H54 (cell line): ENCODE measurements at regions not wholly inside any gene's neighbourhood (a gene's known extent, or its start where the extent isn't known, plus 50 kb on each side); places are given as distances from the start of the nearest gene placed in this dataset.
"Not testable (repeated sequence)": the region's sequence is repeated elsewhere in the genome, so short reads cannot be mapped to it uniquely, and the experiment has no call there.

Experiments
- DNase-seq: peaks from one replicate; pipeline ENCODE4 v3.0.0; 2011; ENCODE audit warnings: low spot score, mixed read lengths; ENCODE audit not compliant: insufficient read length
- FAIRE-seq: peaks from 3 replicates; lab custom pipeline; 2011; peaks lifted over from hg19 to GRCh38; lab: Jason Lieb, UNC
- POLR2A ChIP-seq: IDR thresholded peaks from 2 replicates; pipeline ENCODE4 v1.6.1; 2011; ENCODE audit warnings: low read depth, mild to moderate bottlenecking, low read length

DNA sequence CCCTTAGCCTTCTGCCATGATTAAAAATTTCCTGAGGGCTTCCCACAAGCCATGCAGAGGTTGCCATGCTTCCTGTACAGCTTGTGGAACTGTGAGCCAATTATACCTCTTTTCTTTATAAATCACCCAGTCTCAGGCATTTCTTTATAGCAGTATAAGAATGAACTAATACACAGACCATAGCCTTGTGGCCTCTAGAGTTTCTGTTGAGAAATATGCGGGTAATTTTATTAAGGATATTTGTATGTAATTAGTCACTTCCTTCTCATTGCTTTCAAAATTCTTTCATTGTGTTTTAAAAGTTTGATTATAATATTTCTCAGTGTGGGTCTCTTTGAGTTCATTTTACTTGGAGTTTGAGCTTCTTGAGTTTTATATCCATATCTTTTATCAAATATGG is 484.9 kb downstream of the COL12A1 start:
- no peak for TF ChIP-seq POLR2A
- DNase-seq (no peak), FAIRE-seq (no peak)

- FAIRE-seq, result no peak
- TF ChIP-seq POLR2A, result no peak
- no peak for DNase-seq
These were observed 488.3 kb downstream of the COL12A1 start for GRCh38 chr6:74717591-74717990.

- DNase-seq (no peak), FAIRE-seq (no peak)
- no peak for TF ChIP-seq POLR2A
These were observed 490.3 kb downstream of the COL12A1 start for GRCh38 chr6:74715355-74716085.

GRCh38 chr6:74713941-74714340 is 491.9 kb downstream of the COL12A1 start:
- FAIRE-seq (no peak), DNase-seq (no peak)
- no peak for TF ChIP-seq POLR2A

DNA sequence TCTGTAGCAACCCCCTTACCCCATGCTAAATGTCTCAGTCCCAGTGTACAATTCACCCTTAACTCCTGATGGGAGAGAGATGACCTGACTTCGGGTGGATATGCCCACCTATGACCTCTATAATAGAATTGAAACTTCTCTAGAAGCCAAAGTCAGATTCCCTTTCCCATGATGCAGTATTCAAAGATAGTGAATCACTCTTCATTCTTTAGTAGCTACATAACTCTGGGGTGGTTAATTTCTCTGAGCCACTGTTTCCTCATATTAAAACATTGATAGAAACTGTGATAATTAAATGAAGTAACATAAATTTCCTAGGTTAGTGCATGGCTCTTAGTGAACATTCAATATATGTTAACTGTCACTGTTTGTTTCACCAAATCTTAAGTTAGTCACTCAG is 500.4 kb downstream of the COL12A1 start:
- FAIRE-seq, result no peak
- no peak for DNase-seq
- TF ChIP-seq POLR2A, result no peak

DNA sequence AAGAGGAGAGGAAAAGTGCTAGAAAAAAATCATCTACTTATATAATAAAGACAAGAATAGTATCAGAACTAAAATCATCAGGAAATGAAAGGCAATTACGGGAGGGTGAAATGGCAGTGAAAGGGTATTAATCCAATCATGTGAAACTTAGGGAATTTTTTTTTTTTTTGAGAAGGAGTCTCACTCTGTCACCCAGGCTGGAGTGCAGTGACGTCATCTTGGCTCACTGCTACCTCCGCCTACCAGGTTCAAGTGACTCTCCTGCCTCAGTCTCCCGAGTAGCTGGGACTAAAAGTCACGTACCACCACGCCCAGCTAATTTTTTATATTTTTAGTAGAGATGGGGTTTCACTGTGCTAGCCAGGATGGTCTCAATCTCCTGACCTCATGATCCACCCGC is 501.3 kb downstream of the COL12A1 start:
- DNase-seq, FAIRE-seq: not testable (repeated sequence)

DNA sequence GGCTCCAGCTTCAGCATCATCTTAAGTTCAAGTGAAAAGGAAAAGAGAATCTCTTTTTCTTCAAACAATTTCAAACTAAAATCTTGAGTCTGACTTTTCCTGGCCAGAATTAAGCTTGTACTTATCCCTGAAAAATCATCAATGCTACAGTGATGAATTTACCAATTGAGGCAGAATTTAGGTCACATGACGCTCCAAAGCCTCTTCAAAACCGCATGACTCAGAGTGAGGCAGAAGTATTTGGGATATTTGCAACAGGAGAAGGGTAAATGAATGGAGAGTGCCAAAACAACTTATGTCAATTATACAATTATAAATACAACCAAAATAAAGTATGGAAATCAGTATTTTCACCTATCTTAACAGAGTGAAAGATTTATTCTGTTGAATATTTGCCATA is 515.5 kb downstream of the COL12A1 start:
- FAIRE-seq, result no peak
- no peak for TF ChIP-seq POLR2A
- DNase-seq, result no peak

GRCh38 chr6:74689601-74690000 is 516.3 kb downstream of the COL12A1 start:
- no peak for FAIRE-seq
- no peak for TF ChIP-seq POLR2A
- no peak for DNase-seq

- no peak for FAIRE-seq
- TF ChIP-seq POLR2A, result no peak
- no peak for DNase-seq
These were observed 528.4 kb downstream of the COL12A1 start for GRCh38 chr6:74677463-74677862.

- no peak for TF ChIP-seq POLR2A
- FAIRE-seq, result no peak
- DNase-seq, result no peak
These were observed 528.9 kb downstream of the COL12A1 start for GRCh38 chr6:74676906-74677305.

- FAIRE-seq (no peak), DNase-seq (no peak)
- TF ChIP-seq POLR2A, result no peak
These were observed 531.5 kb downstream of the COL12A1 start for GRCh38 chr6:74674377-74674776.

GRCh38 chr6:74671558-74672025 is 534.3 kb downstream of the COL12A1 start:
- TF ChIP-seq POLR2A, result no peak
- FAIRE-seq, result no peak
- DNase-seq, result no peak

GRCh38 chr6:74658391-74658790 is 547.5 kb downstream of the COL12A1 start:
- DNase-seq, result no peak
- no peak for FAIRE-seq
- TF ChIP-seq POLR2A, result no peak

- TF ChIP-seq POLR2A, result no peak
- FAIRE-seq (no peak), DNase-seq (no peak)
These were observed 547.9 kb downstream of the COL12A1 start for GRCh38 chr6:74657931-74658330.

- TF ChIP-seq POLR2A, result no peak
- DNase-seq, result no peak
- no peak for FAIRE-seq
These were observed 548.8 kb downstream of the COL12A1 start for GRCh38 chr6:74657011-74657410.
